ENCODE measurements at regions not wholly inside any gene's neighbourhood (a gene's known extent, or its start where the extent isn't known, plus 50 kb on each side); places are given as distances from the start of the nearest gene placed in this dataset.

GRCh38 chr12:71335151-71335962, 104.2 kb upstream of the LGR5 start:
- TF ChIP-seq CTCF (conservative IDR thresholded peaks at IDR 0.05; ENCODE audit: low read depth, low read length) (no peak), MAFK (IDR thresholded peaks at IDR 0.05; ENCODE audit: low read depth, low read length) (no peak)

All from IMR-90 (cell line).